ENCODE measurements at regions not wholly inside any gene's neighbourhood (a gene's known extent, or its start where the extent isn't known, plus 50 kb on each side); places are given as distances from the start of the nearest gene placed in this dataset.
"Not testable (repeated sequence)": the region's sequence is repeated elsewhere in the genome, so short reads cannot be mapped to it uniquely, and the experiment has no call there.

GRCh38 chr18:78429127-78430108 is 550.2 kb upstream of the SALL3 start:
- DNase-seq (ENCODE audit: low read depth in 4 of 4, low spot score in 1 of 4): no peak

GRCh38 chr18:78430131-78430758 is 549.4 kb upstream of the SALL3 start:
- DNase-seq (ENCODE audit: low read depth in 4 of 4, low spot score in 1 of 4): no peak

- no peak for DNase-seq (ENCODE audit: low read depth in 4 of 4, low spot score in 1 of 4)
Observed at GRCh38 chr18:78431606-78432005, 548.0 kb upstream of the SALL3 start.

- no peak for DNase-seq (ENCODE audit: low read depth in 4 of 4, low spot score in 1 of 4)
Observed at GRCh38 chr18:78433562-78433961, 546.1 kb upstream of the SALL3 start.

- DNase-seq (ENCODE audit: low read depth in 4 of 4, low spot score in 1 of 4): no peak
Observed at GRCh38 chr18:78436110-78436509, 543.5 kb upstream of the SALL3 start.

- DNase-seq (ENCODE audit: low read depth in 4 of 4, low spot score in 1 of 4): not testable (repeated sequence)
Observed at GRCh38 chr18:78438235-78438634, 541.4 kb upstream of the SALL3 start.

GRCh38 chr18:78445880-78446279 is 533.7 kb upstream of the SALL3 start:
- no peak for DNase-seq (ENCODE audit: low read depth in 4 of 4, low spot score in 1 of 4)

- no peak for DNase-seq (ENCODE audit: low read depth in 4 of 4, low spot score in 1 of 4)
Observed at GRCh38 chr18:78447211-78447610, 532.4 kb upstream of the SALL3 start.

- no peak for DNase-seq (ENCODE audit: low read depth in 4 of 4, low spot score in 1 of 4)
Observed at GRCh38 chr18:78448106-78448505, 531.5 kb upstream of the SALL3 start.

- no peak for DNase-seq (ENCODE audit: low read depth in 4 of 4, low spot score in 1 of 4)
Observed at GRCh38 chr18:78448591-78448990, 531.0 kb upstream of the SALL3 start.

- no peak for DNase-seq (ENCODE audit: low read depth in 4 of 4, low spot score in 1 of 4)
Observed at GRCh38 chr18:78454221-78454620, 525.4 kb upstream of the SALL3 start.

GRCh38 chr18:78455386-78455785 is 524.2 kb upstream of the SALL3 start:
- DNase-seq (ENCODE audit: low read depth in 4 of 4, low spot score in 1 of 4): no peak

GRCh38 chr18:78457011-78457410 is 522.6 kb upstream of the SALL3 start:
- no peak for DNase-seq (ENCODE audit: low read depth in 4 of 4, low spot score in 1 of 4)

- DNase-seq (ENCODE audit: low read depth in 4 of 4, low spot score in 1 of 4): no peak
Observed at GRCh38 chr18:78457731-78458130, 521.9 kb upstream of the SALL3 start.

- DNase-seq (ENCODE audit: low read depth in 4 of 4, low spot score in 1 of 4): no peak
Observed at GRCh38 chr18:78458356-78458755, 521.3 kb upstream of the SALL3 start.

GRCh38 chr18:78459668-78460067 is 520.0 kb upstream of the SALL3 start:
- DNase-seq (ENCODE audit: low read depth in 4 of 4, low spot score in 1 of 4): no peak

GRCh38 chr18:78460558-78460957 is 519.1 kb upstream of the SALL3 start:
- no peak for DNase-seq (ENCODE audit: low read depth in 4 of 4, low spot score in 1 of 4)

- DNase-seq (ENCODE audit: low read depth in 4 of 4, low spot score in 1 of 4): no peak
Observed at GRCh38 chr18:78473563-78473962, 506.1 kb upstream of the SALL3 start.

GRCh38 chr18:78477840-78478239 is 501.8 kb upstream of the SALL3 start:
- no peak for DNase-seq (ENCODE audit: low read depth in 4 of 4, low spot score in 1 of 4)

- DNase-seq (ENCODE audit: low read depth in 4 of 4, low spot score in 1 of 4): no peak
Observed at GRCh38 chr18:78479443-78479842, 500.2 kb upstream of the SALL3 start.

- no peak for DNase-seq (ENCODE audit: low read depth in 4 of 4, low spot score in 1 of 4)
Observed at GRCh38 chr18:78480262-78481054, 499.2 kb upstream of the SALL3 start.

GRCh38 chr18:78482378-78482777 is 497.2 kb upstream of the SALL3 start:
- no peak for DNase-seq (ENCODE audit: low read depth in 4 of 4, low spot score in 1 of 4)
